ENCODE measurements at regions not wholly inside any gene's neighbourhood (a gene's known extent, or its start where the extent isn't known, plus 50 kb on each side); places are given as distances from the start of the nearest gene placed in this dataset.
"Not testable (repeated sequence)": the region's sequence is repeated elsewhere in the genome, so short reads cannot be mapped to it uniquely, and the experiment has no call there.

GRCh38 chr3:125914608-125915436, 54.2 kb upstream of the ROPN1B start:
- H3K9me3 ChIP-seq (ENCODE audit: control insufficient read depth, insufficient read depth, low read depth, low read length); H3K36me3 ChIP-seq (ENCODE audit: control insufficient read depth, insufficient read depth, low read length); H3K4me1 ChIP-seq (ENCODE audit: control insufficient read depth, extremely low read depth, insufficient read depth, low read length); H2AFZ ChIP-seq (ENCODE audit: low read length); H3K27me3 ChIP-seq (ENCODE audit: control insufficient read depth, insufficient read depth, low read length); H4K20me1 ChIP-seq (ENCODE audit: control insufficient read depth, extremely low read depth, insufficient read depth, low read length); H3K79me2 ChIP-seq (ENCODE audit: control insufficient read depth, insufficient read depth, low read length): not testable (repeated sequence)
- Histone ChIP-seq H3K4me3 (replicated peaks in 1 of 4; ENCODE audit: control extremely low read depth in 1 of 4, insufficient read depth in 1 of 4, low read depth in 3 of 4, low read length in 4 of 4) (peak overlapping the region; percentile 55 to 76 (median 62)), H3K4me2 (ENCODE audit: extremely low read depth, insufficient read depth, low read length) (peak overlapping the region; percentile 85), H3K27ac (ENCODE audit: insufficient read depth, low read length) (peak overlapping the region; percentile 90), H3K9ac (ENCODE audit: insufficient read depth, low read length) (peak overlapping the region; percentile 76)
- DNase-seq (ENCODE audit: low read depth in 2 of 2), result peak; percentile 44 to 48

- not testable (repeated sequence) for H3K4me1 ChIP-seq (ENCODE audit: control insufficient read depth, extremely low read depth, insufficient read depth, low read length); H4K20me1 ChIP-seq (ENCODE audit: control insufficient read depth, extremely low read depth, insufficient read depth, low read length); H3K79me2 ChIP-seq (ENCODE audit: control insufficient read depth, insufficient read depth, low read length); H3K27me3 ChIP-seq (ENCODE audit: control insufficient read depth, insufficient read depth, low read length); H3K9me3 ChIP-seq (ENCODE audit: control insufficient read depth, insufficient read depth, low read depth, low read length); H2AFZ ChIP-seq (ENCODE audit: low read length); H3K36me3 ChIP-seq (ENCODE audit: control insufficient read depth, insufficient read depth, low read length)
- H3K4me2 ChIP-seq (ENCODE audit: extremely low read depth, insufficient read depth, low read length), result peak overlapping the region; percentile 85
- peak; percentile 18 to 34 for DNase-seq (ENCODE audit: low read depth in 2 of 2)
- H3K4me3 ChIP-seq (replicated peaks in 1 of 4; ENCODE audit: control extremely low read depth in 1 of 4, insufficient read depth in 1 of 4, low read depth in 3 of 4, low read length in 4 of 4), result peak overlapping the region; percentile 55 to 76 (median 62)
- peak overlapping the region; percentile 90 for H3K27ac ChIP-seq (ENCODE audit: insufficient read depth, low read length)
- H3K9ac ChIP-seq (ENCODE audit: insufficient read depth, low read length), result peak overlapping the region; percentile 76
Measured at GRCh38 chr3:125915437-125915787, 53.6 kb upstream of the ROPN1B start.

- H3K36me3 ChIP-seq (ENCODE audit: control insufficient read depth, insufficient read depth, low read length); H3K79me2 ChIP-seq (ENCODE audit: control insufficient read depth, insufficient read depth, low read length); H3K4me1 ChIP-seq (ENCODE audit: control insufficient read depth, extremely low read depth, insufficient read depth, low read length); H3K4me2 ChIP-seq (ENCODE audit: extremely low read depth, insufficient read depth, low read length); H3K27me3 ChIP-seq (ENCODE audit: control insufficient read depth, insufficient read depth, low read length); H4K20me1 ChIP-seq (ENCODE audit: control insufficient read depth, extremely low read depth, insufficient read depth, low read length); H2AFZ ChIP-seq (ENCODE audit: low read length); H3K9me3 ChIP-seq (ENCODE audit: control insufficient read depth, insufficient read depth, low read depth, low read length): not testable (repeated sequence)
- peak; percentile 98 to 99 for DNase-seq (ENCODE audit: low read depth in 2 of 2)
- Histone ChIP-seq H3K27ac (ENCODE audit: insufficient read depth, low read length) (peak overlapping the region; percentile 90), H3K4me3 (replicated peaks in 1 of 4; ENCODE audit: control extremely low read depth in 1 of 4, insufficient read depth in 1 of 4, low read depth in 3 of 4, low read length in 4 of 4) (peak overlapping the region in 3 of 4 experiments; percentile 55 to 63 (median 62)), H3K9ac (ENCODE audit: insufficient read depth, low read length) (peak overlapping the region; percentile 76)
Measured at GRCh38 chr3:125915792-125916375, 53.1 kb upstream of the ROPN1B start.

- H3K27me3 ChIP-seq (ENCODE audit: control insufficient read depth, insufficient read depth, low read length), result no peaks in the 10 kb centered on the region
- H3K79me2 ChIP-seq (ENCODE audit: control insufficient read depth, insufficient read depth, low read length), result no peaks in the 10 kb centered on the region
- no peaks in the 10 kb centered on the region for H3K36me3 ChIP-seq (ENCODE audit: control insufficient read depth, insufficient read depth, low read length)
- no peak overlapping the region for H2AFZ ChIP-seq (ENCODE audit: low read length)
- DNase-seq (ENCODE audit: low read depth in 2 of 2), result peak; percentile 90 to 96
- H3K27ac ChIP-seq (ENCODE audit: insufficient read depth, low read length), result peak overlapping the region; percentile 95
- peak overlapping the region; percentile 65 to 80 (median 74) for H3K4me3 ChIP-seq (replicated peaks in 1 of 4; ENCODE audit: control extremely low read depth in 1 of 4, insufficient read depth in 1 of 4, low read depth in 3 of 4, low read length in 4 of 4)
- H3K9me3 ChIP-seq (ENCODE audit: control insufficient read depth, insufficient read depth, low read depth, low read length), result no peaks in the 10 kb centered on the region
- peak overlapping the region; percentile 99 for H3K9ac ChIP-seq (ENCODE audit: insufficient read depth, low read length)
- TF ChIP-seq CTCF (conservative IDR thresholded peaks at IDR 0.05 in 1 of 2, IDR thresholded peaks at IDR 0.05 in 1 of 2; ENCODE audit: low read depth in 1 of 2, low read length in 2 of 2), result no peak
- no peaks in the 10 kb centered on the region for H4K20me1 ChIP-seq (ENCODE audit: control insufficient read depth, extremely low read depth, insufficient read depth, low read length)
- peak overlapping the region; percentile 49 for H3K4me2 ChIP-seq (ENCODE audit: extremely low read depth, insufficient read depth, low read length)
- no peaks in the 10 kb centered on the region for H3K4me1 ChIP-seq (ENCODE audit: control insufficient read depth, extremely low read depth, insufficient read depth, low read length)
Measured at GRCh38 chr3:125916376-125916978, 52.5 kb upstream of the ROPN1B start.

GRCh38 chr3:125917020-125917549, 51.9 kb upstream of the ROPN1B start:
- peak overlapping the region; percentile 65 to 80 (median 74) for H3K4me3 ChIP-seq (replicated peaks in 1 of 4; ENCODE audit: control extremely low read depth in 1 of 4, insufficient read depth in 1 of 4, low read depth in 3 of 4, low read length in 4 of 4)
- H3K79me2 ChIP-seq (ENCODE audit: control insufficient read depth, insufficient read depth, low read length); H3K27me3 ChIP-seq (ENCODE audit: control insufficient read depth, insufficient read depth, low read length); H3K4me1 ChIP-seq (ENCODE audit: control insufficient read depth, extremely low read depth, insufficient read depth, low read length); H3K9me3 ChIP-seq (ENCODE audit: control insufficient read depth, insufficient read depth, low read depth, low read length); H4K20me1 ChIP-seq (ENCODE audit: control insufficient read depth, extremely low read depth, insufficient read depth, low read length); H3K36me3 ChIP-seq (ENCODE audit: control insufficient read depth, insufficient read depth, low read length): not testable (repeated sequence)
- peak overlapping the region; percentile 95 for H3K27ac ChIP-seq (ENCODE audit: insufficient read depth, low read length)
- DNase-seq (ENCODE audit: low read depth in 2 of 2), result peak; percentile 58 to 59
- peak overlapping the region; percentile 49 for H3K4me2 ChIP-seq (ENCODE audit: extremely low read depth, insufficient read depth, low read length)
- peak overlapping the region; percentile 34 for H2AFZ ChIP-seq (ENCODE audit: low read length)
- peak overlapping the region; percentile 99 for H3K9ac ChIP-seq (ENCODE audit: insufficient read depth, low read length)

- not testable (repeated sequence) for H3K79me2 ChIP-seq (ENCODE audit: control insufficient read depth, insufficient read depth, low read length); DNase-seq (ENCODE audit: low read depth in 2 of 2)
Measured at GRCh38 chr3:125918024-125918423, 51.0 kb upstream of the ROPN1B start.

More at GRCh38 chr3:125918024-125918423, 51.0 kb upstream of the ROPN1B start:
- not testable (repeated sequence) for H2AFZ ChIP-seq (ENCODE audit: low read length); H3K9ac ChIP-seq (ENCODE audit: insufficient read depth, low read length); H4K20me1 ChIP-seq (ENCODE audit: control insufficient read depth, extremely low read depth, insufficient read depth, low read length); H3K9me3 ChIP-seq (ENCODE audit: control insufficient read depth, insufficient read depth, low read depth, low read length); H3K36me3 ChIP-seq (ENCODE audit: control insufficient read depth, insufficient read depth, low read length); H3K4me3 ChIP-seq (replicated peaks in 1 of 4; ENCODE audit: control extremely low read depth in 1 of 4, insufficient read depth in 1 of 4, low read depth in 3 of 4, low read length in 4 of 4); H3K4me2 ChIP-seq (ENCODE audit: extremely low read depth, insufficient read depth, low read length); H3K4me1 ChIP-seq (ENCODE audit: control insufficient read depth, extremely low read depth, insufficient read depth, low read length); H3K27me3 ChIP-seq (ENCODE audit: control insufficient read depth, insufficient read depth, low read length)
- H3K27ac ChIP-seq (ENCODE audit: insufficient read depth, low read length), result peak overlapping the region; percentile 95
